Sigmoid colon (tissue), 6 donors: ENCODE measurements at regions not wholly inside any gene's neighbourhood (a gene's known extent, or its start where the extent isn't known, plus 50 kb on each side); places are given as distances from the start of the nearest gene placed in this dataset.

Experiments used
- DNase-seq: peaks from one replicate; pipeline ENCODE4 v3.0.0-alpha.2; 2019
- H3K27ac ChIP-seq, 4 donors: fragments of 200-600 bp; sonication (generic); one replicate each; pipeline ENCODE4 v1.5.1; 2016 to 2019; ENCODE audit warnings: mild to moderate bottlenecking in 1 of 4
- H3K27me3 ChIP-seq, 3 donors: fragments of 200-600 bp; sonication (generic); one replicate each; pipeline ENCODE4 v1.5.1; 2019; ENCODE audit warnings: mild to moderate bottlenecking in 1 of 3
- H3K36me3 ChIP-seq, 4 donors: fragments of 200-600 bp; sonication (generic); one replicate each; pipeline ENCODE4 v1.5.1; 2016 to 2019
- H3K4me1 ChIP-seq, 4 donors: fragments of 200-600 bp; sonication (generic); one replicate each; pipeline ENCODE4 v1.5.1; 2017 to 2019
- H3K4me3 ChIP-seq, 4 donors: fragments of 200-600 bp; sonication (generic); one replicate each; pipeline ENCODE4 v1.5.1; 2017 to 2019; ENCODE audit warnings: mild to moderate bottlenecking in 2 of 4, moderate library complexity in 1 of 4
- H3K9me3 ChIP-seq, 4 donors: fragments of 200-600 bp in 3 of 4; sonication (generic) in 3 of 4; one replicate each; pipeline versions ENCODE4 v1.5.1 to v1.6.1; 2013 to 2019
- EP300 ChIP-seq, 4 donors: sonication (generic); formaldehyde crosslinking; IDR thresholded peaks; one replicate each; pipeline ENCODE4 v1.6.1; 2017; ENCODE audit warnings: antibody characterized with exemption in 4 of 4
- POLR2A ChIP-seq, 2 donors: fragments of 450-650 bp; IDR thresholded peaks; one replicate each; pipeline ENCODE4 v1.6.1; 2016; ENCODE audit warnings: antibody characterized with exemption in 2 of 2, mild to moderate bottlenecking in 2 of 2, moderate library complexity in 2 of 2
- POLR2AphosphoS5 ChIP-seq, 4 donors: sonication (generic); formaldehyde crosslinking; IDR thresholded peaks; one replicate each; pipeline ENCODE4 v1.6.1; 2017; ENCODE audit warnings: antibody characterized with exemption in 4 of 4
- WGBS, 2 donors: extraction: QIAGEN DNeasy Blood & Tissue Kit; methylation state at CpG; one replicate each; pipeline ENCODE4 v1.1.7; 2013; 5-methylcytosine and 5-hydroxymethylcytosine counted together
- intact Hi-C: fragments of 100-400 bp; cut with DNase I; formaldehyde crosslinking; loops from one replicate; pipeline ENCODE4 v1.15.1; 2023
- TF ChIP-seq, protein P1 (sequence below), 4 experiments: fragments of 450-650 bp in 3 of 4; fragments of 200-600 bp in 1 of 4; IDR thresholded peaks; one replicate each; pipeline ENCODE4 v1.5.1; 2016 to 2019; ENCODE audit warnings: antibody characterized with exemption in 4 of 4, mild to moderate bottlenecking in 3 of 4, moderate library complexity in 2 of 4
- donor health status: healthy with polysubstance abuse.
- donor health status: healthy.

DNA sequence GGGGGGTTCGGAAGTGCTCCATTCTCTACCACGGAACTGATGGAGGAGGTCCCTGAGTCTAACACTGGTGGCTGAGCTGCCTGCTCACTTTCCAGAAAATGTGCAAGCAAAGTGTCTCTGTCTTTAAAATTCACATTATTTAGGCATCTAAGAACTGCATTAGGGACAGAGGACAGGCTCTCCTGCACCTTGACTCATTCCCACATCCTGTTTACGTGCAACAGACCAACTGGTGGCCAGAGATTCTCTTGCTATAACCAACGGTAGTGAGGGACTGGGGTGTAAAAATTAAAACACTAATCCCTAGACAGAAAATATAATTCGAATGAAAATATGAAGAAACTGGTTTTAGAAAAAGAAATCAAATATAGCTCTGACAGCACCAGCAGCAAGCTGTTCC lies 320.9 kb downstream of the IRX2 start:
- TF ChIP-seq EP300 (IDR thresholded peaks at IDR 0.05) (no peak), POLR2A (IDR thresholded peaks at IDR 0.05) (no peak), POLR2AphosphoS5 (IDR thresholded peaks at IDR 0.05) (no peak)
- TF ChIP-seq, protein P1, sequence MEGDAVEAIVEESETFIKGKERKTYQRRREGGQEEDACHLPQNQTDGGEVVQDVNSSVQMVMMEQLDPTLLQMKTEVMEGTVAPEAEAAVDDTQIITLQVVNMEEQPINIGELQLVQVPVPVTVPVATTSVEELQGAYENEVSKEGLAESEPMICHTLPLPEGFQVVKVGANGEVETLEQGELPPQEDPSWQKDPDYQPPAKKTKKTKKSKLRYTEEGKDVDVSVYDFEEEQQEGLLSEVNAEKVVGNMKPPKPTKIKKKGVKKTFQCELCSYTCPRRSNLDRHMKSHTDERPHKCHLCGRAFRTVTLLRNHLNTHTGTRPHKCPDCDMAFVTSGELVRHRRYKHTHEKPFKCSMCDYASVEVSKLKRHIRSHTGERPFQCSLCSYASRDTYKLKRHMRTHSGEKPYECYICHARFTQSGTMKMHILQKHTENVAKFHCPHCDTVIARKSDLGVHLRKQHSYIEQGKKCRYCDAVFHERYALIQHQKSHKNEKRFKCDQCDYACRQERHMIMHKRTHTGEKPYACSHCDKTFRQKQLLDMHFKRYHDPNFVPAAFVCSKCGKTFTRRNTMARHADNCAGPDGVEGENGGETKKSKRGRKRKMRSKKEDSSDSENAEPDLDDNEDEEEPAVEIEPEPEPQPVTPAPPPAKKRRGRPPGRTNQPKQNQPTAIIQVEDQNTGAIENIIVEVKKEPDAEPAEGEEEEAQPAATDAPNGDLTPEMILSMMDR (IDR thresholded peaks at IDR 0.05), result no peak
- Histone ChIP-seq H3K9me3 (no peaks in the 10 kb centered on the region), H3K36me3 (no peaks in the 10 kb centered on the region), H3K4me1 (no peaks in the 10 kb centered on the region), H3K27me3 (peaks cover 0 to 12% (median 0%) of the 10 kb centered on the region in 3 donors), H3K4me3 (no peak overlapping the region), H3K27ac (no peak overlapping the region)
- intact Hi-C loops, result no loop called here
- 74 to 79% methylated on average over 5 of the region's 5 CpGs for WGBS, 2 donors
- no peak for DNase-seq

DNA sequence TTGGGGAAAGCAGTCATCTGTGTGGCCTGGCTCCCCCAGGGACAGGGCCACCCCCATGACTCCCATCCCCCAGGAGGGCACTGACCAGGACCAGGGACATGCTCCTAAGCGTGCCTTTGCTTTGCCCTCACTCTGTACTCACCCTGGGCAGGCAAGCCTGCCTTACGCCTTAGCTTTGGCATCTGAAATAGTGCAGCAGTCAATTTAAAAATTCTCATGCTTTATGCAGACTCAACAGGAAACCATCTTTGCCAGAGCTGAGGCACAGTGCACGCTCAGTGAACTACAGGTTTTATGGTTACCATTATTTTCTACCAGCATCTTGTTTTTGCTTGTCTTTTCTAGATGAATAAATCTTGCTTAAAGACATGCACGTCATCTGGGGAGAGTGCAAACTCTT lies 323.5 kb downstream of the IRX2 start:
- Histone ChIP-seq H3K27ac (no peak overlapping the region), H3K4me3 (no peak overlapping the region), H3K36me3 (no peaks in the 10 kb centered on the region), H3K4me1 (no peaks in the 10 kb centered on the region), H3K27me3 (peaks cover 0 to under 1% (median 0%) of the 10 kb centered on the region in 3 donors), H3K9me3 (peaks cover 0 to 4% (median 0%) of the 10 kb centered on the region in 4 donors)
- no peak for TF ChIP-seq POLR2AphosphoS5 (IDR thresholded peaks at IDR 0.05)
- TF ChIP-seq EP300 (IDR thresholded peaks at IDR 0.05), result no peak
- no peak for TF ChIP-seq POLR2A (IDR thresholded peaks at IDR 0.05)
- TF ChIP-seq, protein P1 (IDR thresholded peaks at IDR 0.05), result no peak
- no peak for DNase-seq
- 67 to 69% methylated on average over 4 of the region's 4 CpGs for WGBS, 2 donors
- intact Hi-C loops, result no loop called here

DNA sequence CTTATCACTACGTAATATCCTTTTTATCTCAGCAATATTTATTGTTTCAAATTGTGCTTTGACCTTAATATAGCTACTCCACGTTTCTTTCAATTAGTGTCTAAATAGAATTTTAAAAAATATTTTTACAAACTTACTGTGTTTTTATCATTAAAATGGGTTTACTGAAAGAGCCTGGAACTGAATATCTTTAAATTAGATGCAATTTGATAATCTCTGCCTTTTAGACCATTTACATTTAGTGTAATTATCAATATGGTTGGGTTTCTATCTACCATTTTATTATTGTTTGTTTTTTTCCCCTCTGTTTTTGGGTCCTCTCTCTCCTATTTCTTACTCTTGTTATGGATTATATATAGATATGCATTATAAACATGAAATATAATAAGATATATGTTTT lies 327.8 kb downstream of the IRX2 start:
- no peak for TF ChIP-seq POLR2A (IDR thresholded peaks at IDR 0.05)
- TF ChIP-seq, protein P1 (IDR thresholded peaks at IDR 0.05), result no peak
- TF ChIP-seq POLR2AphosphoS5 (IDR thresholded peaks at IDR 0.05), result no peak
- no peak for TF ChIP-seq EP300 (IDR thresholded peaks at IDR 0.05)
- DNase-seq, result no peak
- Histone ChIP-seq H3K4me3 (no peak overlapping the region), H3K27me3 (no peaks in the 10 kb centered on the region), H3K27ac (no peak overlapping the region), H3K4me1 (no peaks in the 10 kb centered on the region), H3K36me3 (no peaks in the 10 kb centered on the region), H3K9me3 (peaks cover 0 to 4% (median 0%) of the 10 kb centered on the region in 4 donors)
- intact Hi-C loops, result no loop called here
- WGBS, 2 donors, result 77 to 84% methylated on average over 2 of the region's 2 CpGs

DNA sequence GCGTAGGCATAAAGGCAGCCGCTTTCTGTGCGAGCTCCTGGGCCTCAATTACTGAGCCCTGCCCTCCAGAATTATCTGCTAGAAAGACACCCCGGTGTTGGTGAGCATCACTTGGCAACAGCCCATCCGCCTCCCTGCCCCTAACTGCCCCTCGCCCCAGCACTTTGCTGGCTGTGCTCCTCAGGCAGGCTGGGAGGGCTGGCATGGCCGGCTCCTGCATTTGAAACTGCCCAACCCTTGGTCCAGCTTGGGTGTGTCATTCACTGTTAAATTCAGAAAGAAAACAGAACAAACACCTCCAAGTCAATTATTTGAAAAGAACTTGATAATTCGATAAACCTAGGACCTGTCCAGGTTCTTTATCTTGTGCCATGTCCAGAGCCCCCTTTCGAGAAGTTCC lies 334.2 kb downstream of the IRX2 start:
- no peaks in the 10 kb centered on the region for H3K36me3 ChIP-seq
- intact Hi-C loops, result no loop called here
- no peaks in the 10 kb centered on the region for H3K4me1 ChIP-seq
- WGBS, 2 donors, result 84 to 91% methylated on average over 9 of the region's 9 CpGs
- H3K27ac ChIP-seq, result no peak overlapping the region
- TF ChIP-seq, protein P1 (IDR thresholded peaks at IDR 0.05), result no peak
- TF ChIP-seq EP300 (IDR thresholded peaks at IDR 0.05), result no peak
- TF ChIP-seq POLR2A (IDR thresholded peaks at IDR 0.05), result no peak
- no peak for TF ChIP-seq POLR2AphosphoS5 (IDR thresholded peaks at IDR 0.05)
- no peak for DNase-seq
- no peak overlapping the region for H3K4me3 ChIP-seq
- H3K27me3 ChIP-seq, result no peaks in the 10 kb centered on the region
- no peaks in the 10 kb centered on the region for H3K9me3 ChIP-seq

DNA sequence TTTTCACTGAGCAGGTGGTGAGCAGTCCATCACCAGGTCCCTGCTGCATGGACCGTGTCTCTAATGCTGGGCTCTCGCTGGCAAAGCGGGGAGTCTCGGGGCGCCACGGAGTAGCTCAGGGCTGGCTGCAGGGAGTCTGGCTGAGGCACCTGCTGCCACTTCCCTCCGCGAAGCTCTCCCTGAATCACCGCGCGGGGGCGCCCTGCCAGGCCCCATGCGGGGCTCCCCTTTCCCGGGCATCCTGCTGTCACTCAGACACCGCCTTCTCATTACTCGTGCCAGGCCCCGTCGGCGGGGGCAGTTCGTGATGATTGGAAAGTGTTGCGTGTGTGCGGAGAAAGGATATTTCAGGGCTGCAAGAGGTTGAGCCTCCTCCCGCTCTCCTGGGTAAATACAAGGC lies 335.8 kb downstream of the IRX2 start:
- Histone ChIP-seq H3K4me1 (no peaks in the 10 kb centered on the region), H3K27me3 (no peaks in the 10 kb centered on the region), H3K4me3 (no peak overlapping the region), H3K36me3 (no peaks in the 10 kb centered on the region), H3K9me3 (no peaks in the 10 kb centered on the region), H3K27ac (no peak overlapping the region)
- TF ChIP-seq POLR2AphosphoS5 (IDR thresholded peaks at IDR 0.05), result no peak
- TF ChIP-seq, protein P1 (IDR thresholded peaks at IDR 0.05), result no peak
- TF ChIP-seq EP300 (IDR thresholded peaks at IDR 0.05), result no peak
- TF ChIP-seq POLR2A (IDR thresholded peaks at IDR 0.05), result no peak
- WGBS, 2 donors, result 59 to 64% methylated on average over 23 of the region's 23 CpGs
- intact Hi-C loops, result no loop called here
- DNase-seq, result no peak
